ENCODE measurements at regions not wholly inside any gene's neighbourhood (a gene's known extent, or its start where the extent isn't known, plus 50 kb on each side); places are given as distances from the start of the nearest gene placed in this dataset.

- no peak for TF ChIP-seq REST (IDR thresholded peaks at IDR 0.05; ENCODE audit: insufficient read depth in 1 of 2, low read depth in 2 of 2, low read length in 2 of 2)
- no peak for TF ChIP-seq SIN3A (IDR thresholded peaks at IDR 0.05; ENCODE audit: borderline replicate concordance, insufficient read depth, low read length)
- no peak for TF ChIP-seq TAF1 (IDR thresholded peaks at IDR 0.05; ENCODE audit: borderline replicate concordance, insufficient read depth, low read length)
- TF ChIP-seq FOXP2 (optimal IDR thresholded peaks at IDR 0.05; ENCODE audit: borderline replicate concordance, extremely low read depth, extremely low read length, insufficient read depth): no peak
- no peak for TF ChIP-seq POLR2AphosphoS5 (IDR thresholded peaks at IDR 0.05; ENCODE audit: low read depth, low read length)
Observed at GRCh38 chr5:162641142-162641813, 573.7 kb downstream of the GABRG2 start.

GRCh38 chr5:162654661-162655405, 587.3 kb downstream of the GABRG2 start:
- TF ChIP-seq FOXP2 (optimal IDR thresholded peaks at IDR 0.05; ENCODE audit: borderline replicate concordance, extremely low read depth, extremely low read length, insufficient read depth) (no peak), REST (IDR thresholded peaks at IDR 0.05; ENCODE audit: insufficient read depth in 1 of 2, low read depth in 2 of 2, low read length in 2 of 2) (no peak), SIN3A (IDR thresholded peaks at IDR 0.05; ENCODE audit: borderline replicate concordance, insufficient read depth, low read length) (no peak), TAF1 (IDR thresholded peaks at IDR 0.05; ENCODE audit: borderline replicate concordance, insufficient read depth, low read length) (no peak), POLR2AphosphoS5 (IDR thresholded peaks at IDR 0.05; ENCODE audit: low read depth, low read length) (no peak)

- TF ChIP-seq POLR2AphosphoS5 (IDR thresholded peaks at IDR 0.05; ENCODE audit: low read depth, low read length) (no peak), FOXP2 (optimal IDR thresholded peaks at IDR 0.05; ENCODE audit: borderline replicate concordance, extremely low read depth, extremely low read length, insufficient read depth) (no peak), REST (IDR thresholded peaks at IDR 0.05; ENCODE audit: insufficient read depth in 1 of 2, low read depth in 2 of 2, low read length in 2 of 2) (no peak), TAF1 (IDR thresholded peaks at IDR 0.05; ENCODE audit: borderline replicate concordance, insufficient read depth, low read length) (no peak), SIN3A (IDR thresholded peaks at IDR 0.05; ENCODE audit: borderline replicate concordance, insufficient read depth, low read length) (no peak)
Observed at GRCh38 chr5:162657076-162657475, 589.5 kb downstream of the GABRG2 start.

GRCh38 chr5:162664846-162665245, 597.3 kb downstream of the GABRG2 start:
- TF ChIP-seq TAF1 (IDR thresholded peaks at IDR 0.05; ENCODE audit: borderline replicate concordance, insufficient read depth, low read length) (no peak), POLR2AphosphoS5 (IDR thresholded peaks at IDR 0.05; ENCODE audit: low read depth, low read length) (no peak), FOXP2 (optimal IDR thresholded peaks at IDR 0.05; ENCODE audit: borderline replicate concordance, extremely low read depth, extremely low read length, insufficient read depth) (no peak), REST (IDR thresholded peaks at IDR 0.05; ENCODE audit: insufficient read depth in 1 of 2, low read depth in 2 of 2, low read length in 2 of 2) (no peak), SIN3A (IDR thresholded peaks at IDR 0.05; ENCODE audit: borderline replicate concordance, insufficient read depth, low read length) (no peak)
